HT-29 (cell line): ENCODE measurements at regions not wholly inside any gene's neighbourhood (a gene's known extent, or its start where the extent isn't known, plus 50 kb on each side); places are given as distances from the start of the nearest gene placed in this dataset.

Experiments used
- DNase-seq: peaks from one replicate; pipeline ENCODE4 v3.0.0-alpha.2; 2015; ENCODE audit warnings: low spot score

DNA sequence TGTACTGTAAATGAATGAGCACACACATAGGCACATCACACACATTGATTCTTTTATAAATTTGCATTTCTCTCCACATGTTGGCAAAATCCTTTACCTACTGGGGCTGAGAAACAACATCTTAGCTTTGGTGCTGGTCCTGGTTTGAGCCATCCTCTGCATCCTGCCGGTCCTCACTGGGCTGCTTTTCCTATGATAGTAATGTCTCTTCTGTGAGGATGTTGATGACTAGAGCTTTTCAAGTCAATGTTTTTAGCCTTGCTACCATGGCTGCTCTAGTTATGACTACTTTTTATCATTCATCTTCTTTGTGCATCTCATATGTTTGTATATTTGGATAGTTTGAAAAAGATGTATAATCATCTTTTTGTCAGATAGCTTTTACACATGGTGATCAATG lies 280.4 kb upstream of the CD180 start:
- no peak for DNase-seq

DNA sequence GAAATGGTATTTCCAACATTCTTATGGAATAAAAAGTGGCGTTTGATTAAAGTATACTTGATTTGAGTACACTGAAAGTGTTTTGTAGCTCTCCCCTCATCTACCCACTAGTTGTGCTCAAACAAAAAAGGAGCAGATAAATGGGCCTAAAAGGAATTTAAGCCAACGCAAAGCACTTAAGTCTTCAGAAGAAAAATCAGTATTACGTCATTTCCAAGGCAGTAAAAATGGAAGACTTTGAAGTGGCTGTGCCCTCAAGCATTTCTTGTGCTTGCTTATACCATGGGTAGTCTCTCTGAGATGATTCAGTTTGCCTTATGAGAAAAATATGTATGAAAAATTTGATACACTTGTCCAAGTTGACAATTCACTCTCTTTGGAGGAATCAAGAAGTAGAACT lies 279.9 kb upstream of the CD180 start:
- no peak for DNase-seq

GRCh38 chr5:67475489-67475888 lies 278.9 kb upstream of the CD180 start:
- no peak for DNase-seq

- no peak for DNase-seq
These were observed 278.1 kb upstream of the CD180 start for GRCh38 chr5:67474597-67475238.

DNA sequence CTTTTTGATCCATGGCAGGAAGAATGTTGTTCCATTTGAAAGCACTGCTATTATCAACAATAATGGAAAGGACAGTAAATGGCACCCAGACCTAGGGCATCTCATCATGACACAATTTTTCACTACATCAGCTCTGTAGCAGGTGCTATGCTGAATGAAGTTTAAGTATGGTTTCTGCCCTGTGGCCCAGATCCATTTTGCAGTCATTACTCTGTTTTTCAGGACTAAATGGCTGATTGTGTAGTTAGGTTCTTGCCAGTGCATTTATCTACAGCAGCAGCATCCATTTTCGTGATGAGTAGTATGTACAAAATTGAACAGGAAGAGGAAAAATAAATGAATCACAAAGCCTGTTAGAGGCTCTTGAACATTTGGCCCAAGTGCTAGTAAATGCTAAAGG lies 270.5 kb upstream of the CD180 start:
- DNase-seq = no peak

GRCh38 chr5:67465537-67466207 lies 269.1 kb upstream of the CD180 start:
- no peak for DNase-seq

DNA sequence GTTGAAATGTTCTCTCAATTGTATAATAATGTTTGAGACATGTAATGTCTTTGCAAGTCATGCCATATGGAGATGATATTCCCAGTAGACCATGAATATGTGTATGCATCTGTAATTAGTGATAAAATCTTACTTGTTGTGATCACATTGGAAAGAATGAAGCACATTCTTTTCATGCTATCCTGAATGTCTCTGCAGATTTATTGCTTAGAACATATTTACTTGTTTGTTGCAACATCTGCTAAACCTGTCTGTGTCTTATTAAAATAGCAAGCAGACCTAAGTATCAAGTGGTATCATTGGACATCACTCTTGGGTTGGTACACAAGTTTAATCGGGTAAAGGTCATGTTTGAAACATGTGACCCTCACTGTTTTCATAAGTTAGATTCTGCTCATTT lies 265.5 kb upstream of the CD180 start:
- no peak for DNase-seq

DNA sequence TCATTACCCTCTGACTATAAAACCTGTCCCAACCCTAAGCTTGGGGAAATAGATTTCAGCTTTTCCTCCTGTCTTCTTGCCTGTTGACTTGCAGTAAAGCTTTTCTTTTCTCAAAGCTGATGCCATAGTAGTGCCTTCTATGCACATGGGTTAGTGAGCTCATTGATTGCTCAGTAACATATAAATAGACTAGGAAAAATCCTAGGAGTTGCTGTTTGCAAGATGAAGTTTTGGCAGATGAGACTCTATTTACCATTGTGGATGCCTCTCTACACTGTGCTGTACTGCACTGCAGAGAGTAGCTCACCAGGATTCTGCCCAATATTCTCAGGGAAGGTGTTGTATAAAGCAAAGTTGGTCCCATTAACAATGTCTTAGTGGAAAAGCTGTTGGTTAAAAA lies 262.7 kb upstream of the CD180 start:
- DNase-seq = no peak

DNA sequence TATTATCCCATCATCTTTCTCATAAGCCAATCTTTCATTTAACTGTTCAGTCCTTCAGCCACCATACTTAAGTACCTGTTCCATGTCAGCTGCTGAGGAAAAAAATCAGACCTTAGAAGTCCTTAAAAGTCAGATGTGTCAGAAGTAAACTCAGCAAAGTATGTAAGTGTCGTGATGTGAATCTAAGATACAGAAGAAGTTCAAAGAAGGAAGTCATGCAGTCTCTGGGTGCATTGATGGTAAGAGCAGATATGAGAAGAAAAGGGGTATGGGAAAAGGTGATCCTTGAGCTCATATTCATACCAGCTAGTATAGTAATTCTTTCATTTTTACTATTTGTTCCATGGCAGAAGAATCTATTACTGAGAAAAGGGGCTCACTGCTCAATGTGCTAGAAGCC lies 259.4 kb upstream of the CD180 start:
- DNase-seq = no peak

DNA sequence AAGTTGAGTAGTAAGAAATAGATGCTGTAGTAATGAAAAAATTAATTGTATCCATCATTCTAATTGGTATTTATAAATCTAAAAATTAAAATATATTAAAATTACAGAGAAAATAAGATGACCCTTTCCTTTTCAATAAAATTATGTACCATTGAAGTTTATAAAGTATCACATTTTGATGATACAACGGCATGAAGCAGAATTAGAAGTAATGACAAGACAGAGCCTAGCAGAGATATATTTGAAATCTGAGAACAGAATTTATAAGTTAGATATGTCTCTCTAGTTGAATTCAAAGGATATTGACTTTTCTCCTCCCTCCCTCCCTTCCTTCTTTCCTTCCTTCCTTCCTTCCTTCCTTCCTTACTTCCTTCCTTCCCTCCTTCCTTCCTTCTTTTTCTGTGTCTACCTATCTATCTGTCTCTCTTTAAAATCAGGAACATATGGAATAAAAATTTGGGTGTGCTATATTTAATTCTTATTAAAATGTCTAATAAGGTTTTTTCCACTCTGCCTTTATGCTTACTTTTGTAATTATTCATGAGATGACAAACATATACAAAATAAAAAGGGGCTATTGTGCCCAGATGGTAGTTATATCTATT lies 258.5 kb upstream of the CD180 start:
- no peak for DNase-seq

DNA sequence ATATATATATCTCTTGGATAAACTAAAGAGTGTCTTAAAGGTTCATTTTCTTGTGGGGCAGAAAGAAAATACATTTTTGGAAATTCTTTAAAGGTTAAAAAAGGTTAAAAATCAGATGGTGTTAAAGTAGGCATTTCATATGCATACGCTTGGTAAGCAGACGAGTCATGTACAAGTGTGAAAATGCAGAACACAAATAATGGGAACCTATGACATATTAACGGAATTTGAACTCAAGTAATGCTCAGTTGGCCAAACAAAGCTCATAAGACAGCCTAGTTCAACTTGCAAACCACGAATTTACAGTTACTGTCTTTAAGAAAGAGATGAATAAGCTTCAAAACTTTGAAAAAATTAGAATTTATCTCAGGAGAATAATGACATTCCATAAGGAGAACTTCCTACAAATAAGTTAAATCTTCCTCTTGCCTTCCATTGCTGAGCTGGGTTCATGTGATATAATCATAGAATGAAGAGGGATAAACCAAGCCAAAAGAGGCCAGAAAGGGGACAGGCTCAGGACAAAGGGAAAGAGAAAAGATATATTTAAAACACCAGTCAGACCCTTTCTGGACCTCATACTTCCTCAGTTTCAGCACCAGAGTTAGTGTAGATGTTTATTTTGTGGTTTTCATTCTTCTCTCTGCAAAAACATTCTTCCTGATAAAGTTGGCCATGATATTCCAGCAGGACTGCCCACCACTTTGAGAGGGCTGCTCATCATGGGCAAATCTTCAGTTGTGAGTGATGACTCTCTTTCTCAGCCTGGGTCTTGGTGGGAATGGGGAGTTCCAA lies 256.7 kb upstream of the CD180 start:
- no peak for DNase-seq

DNA sequence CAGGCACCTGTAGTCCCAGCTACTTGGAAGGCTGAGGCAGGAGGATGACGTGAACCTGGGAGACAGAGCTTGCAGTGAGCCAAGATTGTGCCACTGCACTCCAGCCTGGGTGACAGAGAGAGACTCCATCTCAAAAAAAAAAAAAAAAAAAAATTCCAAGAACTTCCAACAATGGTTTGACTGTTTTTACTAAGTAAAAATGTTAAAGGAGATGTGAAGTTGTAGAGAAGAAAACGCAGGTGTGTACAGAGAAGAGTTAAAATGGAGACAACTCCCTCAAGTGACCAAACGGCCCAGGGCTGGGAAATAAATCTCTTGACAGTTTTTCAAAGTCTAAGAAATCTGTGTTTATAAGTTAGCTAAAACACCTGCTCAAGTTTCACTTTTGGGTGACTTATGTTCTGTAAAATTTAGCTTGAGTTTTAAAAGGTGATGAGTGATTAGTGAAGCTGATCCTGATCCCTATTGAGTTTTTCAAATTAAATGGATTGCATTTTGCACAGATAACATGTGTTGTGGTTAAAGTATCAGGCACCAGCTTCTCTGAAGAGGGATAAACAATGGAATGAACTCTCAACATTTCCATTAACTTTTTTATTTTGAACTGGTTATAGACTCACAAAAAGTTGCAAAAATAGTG lies 255.2 kb upstream of the CD180 start:
- no peak for DNase-seq

- DNase-seq = no peak
These were observed 251.1 kb upstream of the CD180 start for GRCh38 chr5:67447732-67448131.

DNA sequence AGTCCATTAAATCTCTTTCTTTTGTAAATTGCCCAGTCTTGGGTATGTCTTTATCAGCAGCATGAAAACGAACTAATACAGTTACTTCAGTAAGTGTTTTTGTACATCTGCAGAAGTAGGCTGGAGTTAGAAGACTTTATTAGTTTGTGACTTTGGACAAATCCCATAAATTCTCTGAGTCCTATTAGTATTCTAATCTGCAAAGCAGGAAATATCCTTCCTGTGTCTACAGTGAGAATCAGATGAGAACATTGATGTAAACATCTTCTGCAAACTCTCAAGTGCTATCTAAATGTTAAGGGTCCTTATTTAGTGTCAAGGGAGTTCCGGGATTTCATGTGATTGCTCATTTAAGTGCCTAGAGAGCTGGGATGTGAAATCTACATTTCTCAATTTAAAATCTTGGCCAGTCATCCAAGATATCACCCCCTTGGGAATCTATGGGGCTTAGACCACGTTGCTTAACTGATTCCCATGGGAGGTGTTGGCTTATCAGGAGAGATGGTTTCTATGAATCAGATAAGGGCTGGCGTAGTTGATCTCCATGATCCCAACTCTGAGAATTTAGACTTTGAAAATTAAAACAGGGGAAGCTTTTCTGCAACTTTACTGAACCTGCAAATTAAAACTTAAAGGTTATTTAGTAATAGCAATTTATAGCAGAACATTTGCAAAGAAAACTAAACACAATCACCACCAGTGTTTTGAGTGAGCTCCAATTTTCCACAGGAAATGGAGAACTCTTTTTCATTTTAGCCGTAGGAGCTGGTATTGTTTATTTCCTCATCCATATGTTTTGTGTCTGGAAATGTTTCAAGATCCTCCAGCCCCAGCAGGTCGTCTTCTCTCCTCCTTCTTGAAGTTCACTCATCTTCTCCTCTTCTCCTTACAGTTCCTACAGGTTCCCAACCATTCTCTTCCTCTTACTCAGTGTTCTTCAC lies 241.6 kb upstream of the CD180 start:
- no peak for DNase-seq

DNA sequence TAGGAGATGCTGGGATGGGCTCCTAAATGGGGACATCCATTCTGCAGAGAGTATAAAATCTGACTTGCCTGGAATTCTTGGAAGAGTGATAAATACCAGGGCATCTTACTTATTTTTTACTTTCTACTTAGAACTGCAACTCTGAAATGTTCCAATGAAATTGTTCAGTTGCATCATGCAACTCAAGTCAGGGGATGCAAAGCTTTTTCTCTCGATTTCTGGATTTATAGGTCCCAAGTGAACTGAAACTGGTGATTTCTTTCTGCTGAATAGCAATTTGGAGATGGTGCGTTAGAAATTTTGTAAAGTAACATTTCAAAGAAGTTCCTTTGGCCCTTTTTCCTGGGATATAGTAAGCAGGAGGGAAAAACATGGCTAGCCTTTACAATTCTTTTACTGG lies 238.4 kb upstream of the CD180 start:
- no peak for DNase-seq

GRCh38 chr5:67434466-67434865 lies 237.9 kb upstream of the CD180 start:
- no peak for DNase-seq

DNA sequence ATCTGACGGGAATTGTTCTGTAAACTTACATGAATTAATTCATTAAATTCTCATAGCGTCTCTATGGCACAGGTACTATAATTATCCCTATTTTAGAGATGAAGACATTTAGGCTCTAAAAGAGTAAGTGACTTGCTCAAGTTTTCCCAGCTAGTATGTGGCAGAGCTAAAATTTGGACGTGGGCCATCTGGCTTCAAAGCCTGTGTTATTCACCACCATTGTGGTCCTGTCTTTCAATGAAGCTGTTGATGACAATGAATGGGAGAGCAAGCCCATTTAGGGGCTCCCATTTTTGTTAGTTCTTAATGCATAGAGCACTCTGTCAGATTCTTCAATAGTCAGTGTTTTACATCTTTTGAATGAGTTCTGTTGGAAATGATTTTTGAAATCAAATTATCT lies 236.0 kb upstream of the CD180 start:
- no peak for DNase-seq

- DNase-seq = no peak
These were observed 234.6 kb upstream of the CD180 start for GRCh38 chr5:67431191-67431590.

DNA sequence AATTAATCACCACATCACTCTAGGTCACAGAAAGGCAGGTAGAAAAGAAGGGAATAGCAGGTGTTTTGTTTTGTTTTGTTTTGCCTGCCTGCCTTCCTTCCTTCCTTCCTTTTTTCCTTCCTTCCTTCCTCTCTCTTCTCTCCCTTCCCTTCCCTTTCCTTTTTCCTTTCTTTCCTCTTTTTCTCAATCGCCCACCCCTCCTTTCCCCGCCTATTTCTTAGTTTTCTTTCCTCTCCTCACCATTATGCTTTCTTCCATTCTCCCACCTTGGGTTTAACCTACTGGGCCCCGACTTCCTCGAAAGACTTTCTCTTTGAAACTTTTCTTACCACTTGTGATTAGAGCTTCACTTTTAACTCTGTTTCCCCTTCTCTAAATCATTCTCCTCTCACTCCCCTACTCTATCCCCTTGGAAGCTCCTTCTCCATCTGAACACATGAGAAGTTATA lies 231.3 kb upstream of the CD180 start:
- no peak for DNase-seq

- no peak for DNase-seq
These were observed 230.6 kb upstream of the CD180 start for GRCh38 chr5:67426961-67427849.
